ENCODE measurements at regions not wholly inside any gene's neighbourhood (a gene's known extent, or its start where the extent isn't known, plus 50 kb on each side); places are given as distances from the start of the nearest gene placed in this dataset.
A peak's percentile ranks its signal among the peaks of the same experiment; 100 is the strongest.
"Not testable (repeated sequence)": the region's sequence is repeated elsewhere in the genome, so short reads cannot be mapped to it uniquely, and the experiment has no call there.

- peak in 1 of 2 experiments; percentile 13 for DNase-seq
Measured at GRCh38 chr12:131642101-131642540, 68.8 kb upstream of the SFSWAP start.

- no peak for DNase-seq
Measured at GRCh38 chr12:131642771-131643170, 68.1 kb upstream of the SFSWAP start.

DNA sequence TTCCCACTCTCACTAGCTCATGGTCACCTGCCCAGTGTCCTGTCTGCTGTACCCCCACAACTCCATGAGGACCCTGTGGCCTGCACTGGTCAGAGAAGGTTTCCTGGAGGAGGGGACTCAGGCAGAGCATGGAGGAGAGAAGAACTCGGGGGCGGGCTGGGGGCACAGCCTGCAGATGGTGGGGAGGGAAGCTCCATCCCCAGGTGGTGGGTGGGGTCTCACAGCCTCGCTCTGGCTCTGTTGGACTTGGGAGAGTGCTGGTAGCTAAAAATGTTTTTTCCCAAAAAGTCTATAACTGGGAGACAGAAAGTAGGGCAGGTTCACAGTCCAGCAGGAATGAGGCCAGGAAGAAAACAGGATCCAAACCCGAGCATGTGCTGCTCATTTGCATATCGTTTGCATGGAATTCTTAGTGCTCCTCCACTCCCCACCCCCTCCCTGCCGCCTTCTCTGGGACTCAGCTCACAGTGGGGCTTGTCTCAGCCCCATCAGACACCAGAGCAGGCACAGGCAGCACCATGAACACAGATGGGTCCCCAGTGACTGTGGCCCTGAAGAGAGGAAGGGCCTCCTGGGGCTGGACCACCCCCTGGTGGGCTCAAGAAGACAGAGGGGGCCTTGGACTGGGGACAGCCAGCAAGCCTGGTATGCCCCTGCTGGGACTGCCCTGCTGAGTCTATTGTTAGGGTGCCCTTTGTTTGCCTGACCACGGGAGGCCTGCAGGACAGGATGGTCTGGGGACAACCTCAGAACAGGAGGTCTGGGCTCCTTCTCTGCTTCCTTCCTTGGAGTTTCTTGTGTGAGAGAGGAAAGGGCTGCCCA is 67.0 kb upstream of the SFSWAP start:
- DNase-seq = no peak

GRCh38 chr12:131644481-131644880 is 66.4 kb upstream of the SFSWAP start:
- no peak for DNase-seq

GRCh38 chr12:131644917-131645316 is 66.0 kb upstream of the SFSWAP start:
- not testable (repeated sequence) for DNase-seq

DNA sequence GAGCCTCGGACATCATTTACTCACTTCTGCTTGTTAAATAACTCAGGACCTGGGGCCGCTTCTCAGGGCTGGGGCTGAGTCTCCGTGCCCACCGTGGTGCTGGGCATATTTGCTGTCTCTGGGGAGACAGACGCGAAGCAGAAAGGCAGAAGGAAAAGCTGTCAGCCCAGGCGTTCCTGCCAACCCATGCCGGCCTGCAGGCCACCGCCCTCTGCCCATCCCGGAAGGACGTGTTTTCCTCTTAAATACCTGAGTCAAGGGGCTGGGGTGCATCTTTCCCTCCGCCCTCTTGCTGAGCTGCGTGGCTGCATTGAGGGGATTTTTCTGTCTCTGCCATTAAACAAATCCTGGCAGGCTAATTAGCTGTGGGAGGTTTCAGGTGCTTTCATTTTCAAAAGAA is 65.3 kb upstream of the SFSWAP start:
- DNase-seq = not testable (repeated sequence)

DNA sequence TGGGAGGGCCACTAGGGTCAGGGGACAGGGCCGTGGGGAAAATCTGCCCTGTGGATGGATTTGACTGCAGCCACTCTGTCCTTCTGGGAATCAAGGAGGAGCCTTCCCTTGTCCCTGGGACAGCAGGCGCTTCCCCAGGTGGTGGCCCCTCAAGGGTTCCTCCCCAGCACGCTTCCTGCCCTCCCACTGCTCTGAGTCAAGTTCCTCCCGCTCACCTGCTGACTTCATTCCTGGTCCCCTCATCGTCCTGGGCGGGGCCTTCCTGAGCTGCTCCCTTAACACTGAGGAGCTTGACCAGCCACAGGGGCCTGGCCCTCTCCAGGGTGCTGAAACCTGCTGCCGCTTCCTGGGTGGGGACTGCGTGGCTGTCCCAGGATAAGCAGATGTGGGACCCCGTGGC is 64.4 kb upstream of the SFSWAP start:
- DNase-seq = not testable (repeated sequence)

- no peak for DNase-seq
Measured at GRCh38 chr12:131647667-131648066, 63.2 kb upstream of the SFSWAP start.

GRCh38 chr12:131655469-131656174 is 55.3 kb upstream of the SFSWAP start:
- not testable (repeated sequence) for DNase-seq

DNA sequence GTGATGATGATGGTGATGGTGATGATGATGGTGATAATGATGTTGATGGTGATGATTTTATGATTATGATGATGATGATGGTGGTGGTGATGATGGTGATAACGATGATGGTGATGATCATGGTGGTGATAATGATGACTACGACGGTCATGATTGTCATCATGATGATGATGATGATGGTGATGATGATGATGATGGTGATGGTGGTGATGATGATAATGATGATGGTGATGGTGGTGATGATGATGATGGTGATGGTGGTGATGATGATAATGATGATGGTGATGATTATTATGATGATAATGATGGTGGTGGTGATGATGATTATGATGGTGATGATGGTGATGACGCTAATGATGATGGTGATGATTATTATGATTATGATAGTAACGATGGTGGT is 54.1 kb upstream of the SFSWAP start:
- not testable (repeated sequence) for DNase-seq

GRCh38 chr12:131658605-131659004 is 52.3 kb upstream of the SFSWAP start:
- DNase-seq = not testable (repeated sequence)

- not testable (repeated sequence) for DNase-seq
Measured at GRCh38 chr12:131659484-131659883, 51.4 kb upstream of the SFSWAP start.

GRCh38 chr12:131659976-131660375 is 50.9 kb upstream of the SFSWAP start:
- not testable (repeated sequence) for DNase-seq

DNA sequence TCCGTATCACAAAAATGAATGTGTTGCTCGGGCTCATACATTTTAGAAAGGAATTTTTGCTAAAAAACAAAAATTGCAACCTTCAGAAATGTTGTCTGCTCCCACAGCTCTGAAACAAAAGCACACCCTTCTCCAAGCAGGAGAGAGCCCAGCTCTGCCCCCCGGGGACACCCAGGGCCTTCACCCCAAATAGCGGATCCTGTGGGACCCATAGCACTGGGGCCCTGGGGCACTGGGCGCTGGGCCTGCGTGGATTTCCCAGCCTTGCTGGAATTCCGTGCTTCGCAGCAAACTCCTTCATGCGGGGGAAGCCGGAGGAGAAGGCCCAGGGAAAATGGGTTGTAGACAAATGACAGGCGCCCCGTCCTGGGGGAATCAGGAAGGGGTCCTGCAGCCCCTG is 50.5 kb upstream of the SFSWAP start:
- not testable (repeated sequence) for DNase-seq
